ENCODE measurements at regions not wholly inside any gene's neighbourhood (a gene's known extent, or its start where the extent isn't known, plus 50 kb on each side); places are given as distances from the start of the nearest gene placed in this dataset.

- Histone ChIP-seq H3K4me2 (ENCODE audit: low read length) (no peak overlapping the region), H3K9me2 (replicated peaks; ENCODE audit: control insufficient read depth, low read length) (no peaks in the 10 kb centered on the region)
Measured at GRCh38 chr10:33520223-33520622, 185.8 kb upstream of the NRP1 start.

DNA sequence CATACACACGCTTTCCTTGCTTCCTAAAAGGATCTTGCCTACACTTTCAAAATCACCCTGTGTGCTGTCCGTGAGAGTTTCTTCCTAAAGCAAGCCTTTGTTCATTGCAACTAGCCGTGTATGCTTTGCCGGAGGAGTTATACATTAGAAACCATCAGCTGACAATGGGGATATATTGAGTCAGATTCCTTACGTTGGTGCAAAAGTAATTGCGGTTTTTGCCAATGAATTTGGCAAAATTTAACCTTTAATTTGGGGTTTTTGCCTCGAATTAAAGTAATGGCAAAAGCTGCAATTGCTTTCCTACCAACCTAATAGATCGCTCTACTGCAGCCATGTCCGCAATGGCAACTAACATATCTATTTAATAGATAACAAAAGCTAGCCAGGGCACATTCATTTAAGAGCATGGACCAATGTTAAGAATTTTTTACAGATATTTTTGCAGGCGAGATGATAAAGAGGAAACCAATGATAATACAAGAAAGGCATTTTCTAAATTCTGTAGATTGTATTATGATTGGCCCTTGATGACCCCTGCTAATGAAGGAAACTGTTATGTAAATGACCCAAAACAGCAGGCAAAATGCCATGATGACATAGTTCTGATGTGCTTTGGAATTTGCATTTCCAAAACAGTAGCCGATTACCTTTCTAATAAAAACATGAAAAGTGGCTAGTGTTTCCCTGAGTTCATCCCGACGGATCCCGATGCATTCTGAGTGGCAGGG is 184.8 kb upstream of the NRP1 start:
- no peak overlapping the region for H3K4me3 ChIP-seq (ENCODE audit: low read length)

More at GRCh38 chr10:33520223-33520622, 185.8 kb upstream of the NRP1 start:
- no peaks in the 10 kb centered on the region for H3K36me3 ChIP-seq (ENCODE audit: control insufficient read depth, low read length)
- H3K79me2 ChIP-seq (ENCODE audit: control insufficient read depth, low read length): no peaks in the 10 kb centered on the region
- H4K20me1 ChIP-seq (ENCODE audit: control insufficient read depth, insufficient read depth, low read depth, low read length): no peaks in the 10 kb centered on the region
- H3F3A ChIP-seq (ENCODE audit: control insufficient read depth, insufficient read depth): no peaks in the 10 kb centered on the region
- H3K27ac ChIP-seq (ENCODE audit: low read depth, low read length): no peak overlapping the region
- no peaks in the 10 kb centered on the region for H3K4me1 ChIP-seq (ENCODE audit: control insufficient read depth, low read length)
- no peaks in the 10 kb centered on the region for H3K27me3 ChIP-seq (ENCODE audit: control insufficient read depth, low read length)
- TF ChIP-seq CTCF (IDR thresholded peaks at IDR 0.05; ENCODE audit: low read depth, low read length, poor library complexity, severe bottlenecking) (no peak), EZH2phosphoT487 (IDR thresholded peaks at IDR 0.05; ENCODE audit: borderline replicate concordance, low read length) (no peak)
- no peaks in the 10 kb centered on the region for H3K9me3 ChIP-seq (ENCODE audit: control insufficient read depth, insufficient read depth, low read length)
- H3K4me3 ChIP-seq (ENCODE audit: low read length): no peak overlapping the region

DNA sequence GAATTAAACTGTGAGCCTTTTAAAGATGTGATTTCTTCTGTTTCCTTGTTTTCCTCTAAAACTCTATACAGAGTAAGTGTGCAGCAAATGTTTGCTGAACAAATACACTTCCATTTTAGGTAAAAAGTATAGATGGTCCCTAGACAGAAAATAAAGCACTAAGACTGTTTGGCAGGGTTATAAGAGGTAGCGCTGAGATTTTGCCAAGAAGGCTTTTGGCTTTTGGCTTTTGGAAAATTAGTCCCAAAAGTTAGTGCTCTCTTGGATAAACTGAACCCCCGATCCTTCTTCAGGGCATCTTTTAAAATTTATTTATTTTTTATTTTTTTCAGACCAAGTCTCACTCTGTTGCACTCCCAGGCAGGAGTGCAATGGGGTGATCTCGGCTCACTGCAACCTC is 175.7 kb upstream of the NRP1 start:
- Histone ChIP-seq H3K4me3 (ENCODE audit: low read length) (no peak overlapping the region), H3F3A (ENCODE audit: control insufficient read depth, insufficient read depth) (no peaks in the 10 kb centered on the region), H3K4me2 (ENCODE audit: low read length) (no peak overlapping the region), H3K36me3 (ENCODE audit: control insufficient read depth, low read length) (no peaks in the 10 kb centered on the region), H3K9me2 (replicated peaks; ENCODE audit: control insufficient read depth, low read length) (no peaks in the 10 kb centered on the region), H3K27me3 (ENCODE audit: control insufficient read depth, low read length) (no peaks in the 10 kb centered on the region), H3K27ac (ENCODE audit: low read depth, low read length) (no peak overlapping the region), H3K4me1 (ENCODE audit: control insufficient read depth, low read length) (no peaks in the 10 kb centered on the region), H3K9me3 (ENCODE audit: control insufficient read depth, insufficient read depth, low read length) (no peaks in the 10 kb centered on the region), H3K79me2 (ENCODE audit: control insufficient read depth, low read length) (no peaks in the 10 kb centered on the region), H4K20me1 (ENCODE audit: control insufficient read depth, insufficient read depth, low read depth, low read length) (no peaks in the 10 kb centered on the region)
- no peak for TF ChIP-seq CTCF (IDR thresholded peaks at IDR 0.05; ENCODE audit: low read depth, low read length, poor library complexity, severe bottlenecking)
- TF ChIP-seq EZH2phosphoT487 (IDR thresholded peaks at IDR 0.05; ENCODE audit: borderline replicate concordance, low read length): no peak

More for the DNA sequence above, 184.8 kb upstream of the NRP1 start:
- Histone ChIP-seq H3K9me2 (replicated peaks; ENCODE audit: control insufficient read depth, low read length) (no peaks in the 10 kb centered on the region), H3F3A (ENCODE audit: control insufficient read depth, insufficient read depth) (no peaks in the 10 kb centered on the region), H3K4me1 (ENCODE audit: control insufficient read depth, low read length) (no peaks in the 10 kb centered on the region), H3K79me2 (ENCODE audit: control insufficient read depth, low read length) (no peaks in the 10 kb centered on the region), H3K4me2 (ENCODE audit: low read length) (no peak overlapping the region), H3K27ac (ENCODE audit: low read depth, low read length) (no peak overlapping the region), H3K27me3 (ENCODE audit: control insufficient read depth, low read length) (no peaks in the 10 kb centered on the region), H3K9me3 (ENCODE audit: control insufficient read depth, insufficient read depth, low read length) (no peaks in the 10 kb centered on the region), H3K36me3 (ENCODE audit: control insufficient read depth, low read length) (no peaks in the 10 kb centered on the region), H4K20me1 (ENCODE audit: control insufficient read depth, insufficient read depth, low read depth, low read length) (no peaks in the 10 kb centered on the region)
- TF ChIP-seq CTCF (IDR thresholded peaks at IDR 0.05; ENCODE audit: low read depth, low read length, poor library complexity, severe bottlenecking) (no peak), EZH2phosphoT487 (IDR thresholded peaks at IDR 0.05; ENCODE audit: borderline replicate concordance, low read length) (no peak)
